ENCODE measurements at regions not wholly inside any gene's neighbourhood (a gene's known extent, or its start where the extent isn't known, plus 50 kb on each side); places are given as distances from the start of the nearest gene placed in this dataset.

DNA sequence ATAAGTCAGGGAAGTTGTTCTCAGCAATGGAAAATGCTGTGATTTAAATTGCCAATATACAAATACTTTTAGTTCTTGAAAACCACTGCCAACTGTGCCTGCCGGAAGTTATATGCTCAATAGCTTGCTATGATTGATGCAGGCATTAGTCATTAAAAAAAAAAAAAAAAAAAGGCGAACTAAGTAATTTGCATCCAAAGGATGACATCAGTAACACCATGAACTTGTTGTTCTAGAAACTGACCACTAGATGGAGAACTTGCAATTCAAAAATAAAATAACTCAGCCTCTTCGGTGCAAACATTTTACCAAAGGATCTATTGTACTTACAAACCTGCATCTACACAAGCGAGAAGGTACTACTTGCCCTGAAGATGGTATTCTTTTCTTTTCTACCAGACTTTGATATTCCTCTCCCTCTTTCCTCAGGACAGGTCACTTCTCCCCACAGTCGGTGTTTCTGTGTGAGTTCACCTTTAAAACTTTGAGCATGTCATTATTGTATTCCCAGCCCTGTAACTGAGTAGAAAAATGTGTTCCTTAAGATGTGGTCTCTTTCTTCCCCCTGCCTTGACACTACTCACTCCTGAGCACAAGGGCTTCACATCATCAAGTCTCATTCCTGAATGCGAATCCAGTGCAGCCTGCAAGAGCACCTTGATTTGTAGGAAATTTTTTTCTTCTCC, 115.0 kb upstream of the VEPH1 start:
- H3K4me3 ChIP-seq (ENCODE audit: low read length), result no peak overlapping the region
- TF ChIP-seq, protein P1, sequence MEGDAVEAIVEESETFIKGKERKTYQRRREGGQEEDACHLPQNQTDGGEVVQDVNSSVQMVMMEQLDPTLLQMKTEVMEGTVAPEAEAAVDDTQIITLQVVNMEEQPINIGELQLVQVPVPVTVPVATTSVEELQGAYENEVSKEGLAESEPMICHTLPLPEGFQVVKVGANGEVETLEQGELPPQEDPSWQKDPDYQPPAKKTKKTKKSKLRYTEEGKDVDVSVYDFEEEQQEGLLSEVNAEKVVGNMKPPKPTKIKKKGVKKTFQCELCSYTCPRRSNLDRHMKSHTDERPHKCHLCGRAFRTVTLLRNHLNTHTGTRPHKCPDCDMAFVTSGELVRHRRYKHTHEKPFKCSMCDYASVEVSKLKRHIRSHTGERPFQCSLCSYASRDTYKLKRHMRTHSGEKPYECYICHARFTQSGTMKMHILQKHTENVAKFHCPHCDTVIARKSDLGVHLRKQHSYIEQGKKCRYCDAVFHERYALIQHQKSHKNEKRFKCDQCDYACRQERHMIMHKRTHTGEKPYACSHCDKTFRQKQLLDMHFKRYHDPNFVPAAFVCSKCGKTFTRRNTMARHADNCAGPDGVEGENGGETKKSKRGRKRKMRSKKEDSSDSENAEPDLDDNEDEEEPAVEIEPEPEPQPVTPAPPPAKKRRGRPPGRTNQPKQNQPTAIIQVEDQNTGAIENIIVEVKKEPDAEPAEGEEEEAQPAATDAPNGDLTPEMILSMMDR (IDR thresholded peaks at IDR 0.05; ENCODE audit: insufficient read depth, low read depth, low read length, missing control alignments), result peak; percentile 61
- DNase-seq (ENCODE audit: low read depth), result peak; percentile 77

DNA sequence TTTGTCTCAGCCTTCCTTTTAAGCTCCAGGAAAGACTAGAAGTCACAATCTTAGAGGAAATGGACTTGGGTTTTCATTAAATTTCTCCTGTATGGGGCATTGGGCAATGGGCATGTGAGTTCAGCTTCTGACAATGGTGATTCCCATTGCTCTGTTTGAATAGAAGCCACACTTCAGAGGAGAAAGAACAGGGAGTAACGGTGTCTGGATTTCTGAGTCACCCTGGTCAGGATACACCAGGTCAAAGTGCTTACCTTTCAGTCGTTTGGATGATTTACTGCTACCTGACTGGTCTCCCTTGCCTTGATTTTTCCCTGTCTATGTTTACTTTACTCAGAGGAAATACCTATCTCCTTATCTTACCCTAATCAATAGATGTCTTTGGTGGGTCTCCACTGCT, 111.7 kb upstream of the VEPH1 start:
- no peak overlapping the region for H3K4me3 ChIP-seq (ENCODE audit: low read length)
- DNase-seq (ENCODE audit: low read depth), result no peak
- TF ChIP-seq, protein P1 (IDR thresholded peaks at IDR 0.05; ENCODE audit: insufficient read depth, low read depth, low read length, missing control alignments), result no peak

DNA sequence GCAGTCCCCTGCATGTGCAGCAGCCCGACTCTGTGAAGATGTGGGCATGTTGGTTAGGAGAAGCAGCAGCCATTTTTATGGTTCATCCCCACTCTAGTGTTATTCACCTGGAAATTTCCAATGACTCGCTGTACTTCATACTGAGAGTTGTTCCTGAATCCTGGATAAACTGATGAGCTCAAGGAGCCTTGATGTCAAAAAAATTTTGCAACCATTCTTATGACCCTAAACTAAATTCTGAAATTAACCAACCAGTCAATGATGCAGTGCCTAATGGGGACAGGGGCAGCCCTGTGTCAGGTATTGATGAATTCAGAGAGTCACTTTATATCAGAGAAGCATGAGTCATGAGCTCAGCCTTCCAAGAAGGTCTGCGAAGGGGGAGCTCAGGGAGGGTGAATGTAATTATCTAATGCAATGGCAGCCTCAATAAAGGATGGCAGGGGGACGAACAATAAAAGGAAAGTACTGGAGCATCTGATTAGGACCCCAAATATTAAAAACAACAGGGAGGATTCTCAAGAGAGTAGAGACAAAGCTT, 108.4 kb upstream of the VEPH1 start:
- TF ChIP-seq, protein P1 (IDR thresholded peaks at IDR 0.05; ENCODE audit: insufficient read depth, low read depth, low read length, missing control alignments), result no peak
- no peak overlapping the region for H3K4me3 ChIP-seq (ENCODE audit: low read length)
- DNase-seq (ENCODE audit: low read depth), result no peak

DNA sequence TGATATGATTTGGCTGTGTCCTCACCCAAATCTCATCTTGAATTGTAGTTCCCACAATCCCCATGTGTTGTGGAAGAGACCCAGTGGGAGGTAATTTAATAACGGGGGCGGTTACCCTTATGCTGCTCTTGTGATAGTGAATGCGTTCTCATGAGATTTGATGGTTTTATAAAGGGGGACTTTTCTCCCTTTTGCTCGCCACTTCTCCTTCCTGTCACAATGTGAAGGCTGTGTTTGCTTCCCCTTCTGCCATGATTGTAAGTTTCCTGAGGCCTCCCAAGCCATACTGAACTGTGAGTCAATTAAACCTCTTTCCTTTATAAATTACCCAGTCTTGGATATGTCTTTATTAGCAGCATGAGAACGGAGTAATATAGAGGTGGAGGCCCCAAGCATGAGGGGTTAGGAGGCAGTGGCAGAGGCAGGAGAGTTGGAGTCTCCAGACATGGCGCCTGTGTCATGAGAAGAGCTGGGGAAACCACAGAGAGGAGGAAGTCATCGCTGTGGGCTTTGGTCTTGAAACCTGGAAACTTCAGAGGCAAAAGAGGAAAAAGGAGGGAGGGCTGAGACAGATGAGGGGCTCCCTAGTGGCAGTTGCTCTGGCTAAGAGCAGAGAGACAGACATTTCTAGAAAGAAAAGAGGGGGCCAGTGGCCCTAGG, 107.8 kb upstream of the VEPH1 start:
- no peak for DNase-seq (ENCODE audit: low read depth)
- TF ChIP-seq, protein P1 (IDR thresholded peaks at IDR 0.05; ENCODE audit: insufficient read depth, low read depth, low read length, missing control alignments), result no peak
- H3K4me3 ChIP-seq (ENCODE audit: low read length), result no peak overlapping the region

DNA sequence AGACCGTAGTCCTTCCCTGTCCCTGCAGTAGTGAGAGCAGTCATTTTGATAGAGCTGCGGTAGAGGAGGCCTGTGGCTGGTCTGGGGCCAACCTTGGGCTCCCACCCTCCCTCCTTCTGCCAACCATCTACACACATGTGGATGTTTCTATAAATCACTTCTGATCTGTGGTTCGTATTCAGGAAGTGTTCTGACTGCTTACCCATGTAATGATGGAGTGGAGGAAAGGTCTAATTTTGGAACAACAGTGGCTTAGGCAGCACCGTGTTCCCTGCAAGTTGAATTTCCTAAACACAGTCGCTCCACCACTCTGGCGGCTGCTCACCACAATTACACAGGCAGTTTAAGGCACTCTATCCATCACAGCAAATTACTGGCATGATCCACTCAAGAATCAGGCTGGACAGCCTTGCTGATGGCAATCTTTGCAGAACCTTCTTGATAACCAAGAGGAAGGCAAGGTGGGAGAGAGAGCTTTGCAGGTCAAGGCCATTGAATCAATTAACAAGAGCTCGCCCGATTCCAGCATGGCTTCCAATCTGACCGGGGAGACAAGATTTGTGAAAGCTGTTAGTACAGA, 104.7 kb upstream of the VEPH1 start:
- TF ChIP-seq, protein P1 (IDR thresholded peaks at IDR 0.05; ENCODE audit: insufficient read depth, low read depth, low read length, missing control alignments), result no peak
- no peak overlapping the region for H3K4me3 ChIP-seq (ENCODE audit: low read length)
- DNase-seq (ENCODE audit: low read depth), result no peak

DNA sequence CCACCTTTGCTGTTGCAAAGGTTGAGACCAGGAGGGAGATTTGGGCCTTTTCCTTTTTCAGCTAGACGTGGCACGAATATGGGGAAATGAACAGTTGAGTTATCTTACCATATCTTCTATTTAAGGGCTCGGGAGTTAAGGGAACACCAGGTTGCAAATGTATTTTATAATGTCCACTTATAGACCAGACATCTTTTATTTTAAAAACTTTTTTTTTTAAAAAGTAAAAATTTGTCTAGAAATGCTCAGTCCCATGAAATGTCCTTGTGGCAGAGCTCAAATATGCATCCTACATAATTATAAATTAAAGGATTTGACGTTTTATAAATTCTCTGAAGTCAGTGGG, 103.6 kb upstream of the VEPH1 start:
- TF ChIP-seq, protein P1 (IDR thresholded peaks at IDR 0.05; ENCODE audit: insufficient read depth, low read depth, low read length, missing control alignments), result no peak
- H3K4me3 ChIP-seq (ENCODE audit: low read length), result no peak overlapping the region
- DNase-seq (ENCODE audit: low read depth), result no peak

All from epithelial cell of esophagus (primary cell).